22Rv1 (cell line): ENCODE measurements at regions not wholly inside any gene's neighbourhood (a gene's known extent, or its start where the extent isn't known, plus 50 kb on each side); places are given as distances from the start of the nearest gene placed in this dataset.

Experiments
- CTCF ChIP-seq: fragments of 450-650 bp; IDR thresholded peaks from 2 replicates; pipeline ENCODE4 v1.5.1; 2017; ENCODE audit warnings: mild to moderate bottlenecking
- ZFX ChIP-seq: fragments of 450-650 bp; IDR thresholded peaks from 2 replicates; pipeline ENCODE4 v1.6.1; 2017; ENCODE audit warnings: antibody characterized with exemption, borderline replicate concordance

- TF ChIP-seq CTCF (no peak), ZFX (no peak)
Observed at GRCh38 chr3:110149763-110150162, 812.4 kb upstream of the DPPA4 start.
